SK-MEL-5 (cell line): ENCODE measurements at regions not wholly inside any gene's neighbourhood (a gene's known extent, or its start where the extent isn't known, plus 50 kb on each side); places are given as distances from the start of the nearest gene placed in this dataset.

Experiments
- DNase-seq: peaks from one replicate; pipeline ENCODE4 v3.0.0-alpha.2; 2016; ENCODE audit warnings: low read depth, low spot score
- in situ Hi-C: cut with HindIII; loops from 2 replicates; pipeline ENCODE4 v1.10.0; 2016; ENCODE audit warnings: low sequenced_read_pairs, high pct_unique_total_duplicates, low pct_unique_long_range_greater_than_20kb

DNA sequence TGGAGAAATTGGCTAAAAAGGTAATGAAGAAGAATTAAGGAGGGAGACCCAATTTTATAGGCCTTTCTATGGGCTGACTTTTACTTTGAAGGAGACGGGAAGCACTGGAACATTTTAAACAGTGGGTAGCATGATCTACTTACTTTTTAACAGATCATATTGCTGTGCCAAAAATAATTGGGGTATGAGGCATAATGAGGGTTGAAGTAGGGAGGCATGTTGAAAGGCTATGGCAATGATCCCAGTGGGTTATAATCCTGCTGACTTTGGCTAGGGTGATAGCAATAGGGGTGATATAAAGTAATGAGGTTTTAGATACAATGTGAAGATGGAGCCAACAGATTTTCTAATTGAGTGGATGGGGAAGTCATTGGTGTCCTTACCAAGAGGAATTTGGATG lies 73.2 kb downstream of the GPR37 start:
- in situ Hi-C loops = no loop called here
- DNase-seq = no peak

- no peak for DNase-seq
- in situ Hi-C loops = no loop called here
Measured at GRCh38 chr7:124690840-124691239, 74.8 kb downstream of the GPR37 start.

- no peak for DNase-seq
- in situ Hi-C loops = no loop called here
Measured at GRCh38 chr7:124689931-124690330, 75.7 kb downstream of the GPR37 start.

- DNase-seq = no peak
- in situ Hi-C loops = no loop called here
Measured at GRCh38 chr7:124689523-124689922, 76.1 kb downstream of the GPR37 start.

GRCh38 chr7:124688991-124689390 lies 76.6 kb downstream of the GPR37 start:
- no peak for DNase-seq
- in situ Hi-C loops = no loop called here

GRCh38 chr7:124686543-124687171 lies 78.9 kb downstream of the GPR37 start:
- DNase-seq = no peak
- in situ Hi-C loops = no loop called here

DNA sequence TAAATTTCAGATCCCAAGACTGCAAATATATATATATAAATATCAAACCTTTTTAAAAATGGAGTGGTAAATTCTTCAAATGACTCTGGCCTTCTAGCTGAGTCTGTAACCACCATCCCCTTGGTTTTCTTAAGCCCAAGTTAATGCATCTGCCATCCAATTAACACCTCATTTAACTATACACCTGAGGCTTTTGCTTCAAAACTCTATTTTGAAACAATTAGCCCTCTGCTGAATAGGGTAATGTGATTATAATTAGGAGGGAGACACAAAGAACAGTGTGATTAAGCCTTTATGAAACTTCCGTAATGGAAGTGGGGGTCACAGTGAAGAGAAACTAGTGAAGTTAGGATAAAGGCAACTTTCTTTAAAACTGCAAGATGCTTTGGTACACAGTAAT lies 83.6 kb downstream of the GPR37 start:
- no peak for DNase-seq
- in situ Hi-C loops = no loop called here

DNA sequence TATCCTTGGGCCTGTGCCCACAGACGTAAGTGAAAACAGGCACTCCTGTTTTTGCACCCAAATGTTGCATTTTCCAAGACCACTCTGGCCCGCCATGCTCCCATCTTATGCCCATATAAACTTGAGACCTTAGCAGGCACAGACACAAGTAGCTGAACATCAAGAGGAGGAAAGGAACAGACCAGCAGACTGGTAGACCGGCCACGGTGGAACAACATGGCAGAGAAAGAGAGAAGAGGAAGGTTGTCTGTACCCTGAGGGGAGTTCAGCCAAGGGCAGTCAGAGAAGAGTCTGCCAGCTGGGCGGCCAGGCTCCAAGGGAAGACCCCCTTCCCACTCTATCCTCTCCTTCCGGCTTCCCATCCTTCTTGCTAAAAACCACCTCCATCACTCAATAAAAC lies 85.3 kb downstream of the GPR37 start:
- no peak for DNase-seq
- in situ Hi-C loops = no loop called here

DNA sequence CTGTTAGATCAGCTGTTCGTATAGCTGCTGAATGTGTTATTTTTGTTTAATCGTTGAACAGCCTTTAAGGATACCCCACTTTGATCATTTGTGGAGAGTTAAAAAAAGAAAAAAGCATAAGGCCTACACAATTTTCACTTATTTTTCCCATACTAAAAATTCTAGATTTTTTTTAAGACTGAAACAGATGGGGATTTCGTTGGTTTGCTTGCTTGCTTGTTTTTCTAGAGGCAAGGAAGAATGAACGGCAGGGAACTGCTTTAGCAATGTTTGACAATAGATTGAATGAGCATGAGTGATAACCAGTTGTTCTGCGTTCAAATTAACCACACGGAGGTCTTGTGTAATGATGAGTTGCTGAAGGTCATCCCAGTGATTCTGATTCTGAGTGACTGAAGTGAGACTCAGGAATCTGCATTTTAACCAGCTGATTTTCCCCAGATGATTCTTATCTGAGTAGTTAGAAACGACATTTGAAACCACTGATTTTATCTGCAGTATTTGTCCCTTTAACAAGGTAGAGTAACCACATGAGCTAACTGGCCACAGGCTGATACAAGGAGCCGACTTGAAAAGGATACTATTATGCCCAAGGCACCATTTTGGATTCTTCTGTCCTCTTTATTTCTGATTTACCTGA lies 85.9 kb downstream of the GPR37 start:
- DNase-seq = no peak

DNA sequence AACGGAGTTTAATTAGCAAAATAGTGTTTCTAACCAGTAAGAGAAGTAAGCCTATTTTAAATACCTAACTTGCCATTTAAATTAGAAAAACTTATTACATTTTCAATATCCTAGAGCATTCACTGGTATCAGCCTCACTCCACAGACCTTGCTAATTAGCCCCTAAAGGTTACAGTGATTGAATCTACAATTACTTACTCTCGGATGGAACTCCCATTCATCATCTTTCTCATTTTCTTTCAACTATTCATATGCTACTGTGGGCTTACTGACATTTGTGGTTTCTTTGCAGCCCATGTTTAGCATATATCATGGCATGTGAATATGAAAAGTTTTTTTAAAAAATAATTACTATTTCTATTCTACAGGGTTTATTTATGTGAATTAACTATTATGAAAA lies 86.4 kb downstream of the GPR37 start:
- no peak for DNase-seq
- in situ Hi-C loops = no loop called here

More for the DNA sequence above, 85.9 kb downstream of the GPR37 start:
- in situ Hi-C loops = no loop called here

DNA sequence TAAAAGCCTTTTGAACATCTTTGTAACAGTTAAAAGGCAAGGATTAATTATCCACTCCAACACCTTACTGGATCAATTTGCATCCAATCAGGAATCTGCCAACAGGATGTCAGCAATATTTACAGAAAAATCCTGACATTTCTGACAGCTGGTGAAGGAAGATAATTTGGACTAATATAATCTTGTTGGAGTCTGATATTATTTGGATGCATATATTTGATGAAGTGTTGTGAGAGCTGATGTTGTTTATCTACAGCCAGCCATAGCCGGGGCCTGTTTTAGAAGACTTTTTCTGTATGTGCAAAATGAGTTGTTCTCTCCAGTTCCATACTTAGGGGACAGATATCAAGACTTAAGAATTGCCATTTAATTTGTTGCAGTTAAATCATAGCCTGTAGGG lies 91.1 kb downstream of the GPR37 start:
- DNase-seq = no peak
- in situ Hi-C loops = no loop called here

DNA sequence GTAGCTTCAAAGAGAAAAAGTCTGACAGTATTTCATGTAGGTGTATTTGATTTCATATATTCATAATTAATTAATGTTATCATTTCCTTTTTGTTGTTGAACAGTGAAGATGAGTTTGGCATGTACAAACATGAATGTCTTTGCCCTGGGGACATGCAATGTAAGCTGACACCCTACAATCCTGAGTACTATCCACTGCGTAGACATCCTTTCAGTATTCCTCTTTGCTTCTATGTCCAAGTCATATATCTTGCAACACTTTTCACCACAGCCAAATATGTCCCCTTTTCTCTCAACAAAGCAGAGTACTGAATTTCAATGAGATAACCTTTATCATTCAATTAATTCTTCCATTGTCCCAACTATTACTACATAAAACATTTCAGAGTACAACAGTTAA lies 93.6 kb downstream of the GPR37 start:
- DNase-seq = peak; percentile 12
- in situ Hi-C loops = no loop called here

- in situ Hi-C loops = no loop called here
- DNase-seq = no peak
Measured at GRCh38 chr7:124667312-124668153, 98.1 kb downstream of the GPR37 start.

GRCh38 chr7:124662937-124663336 lies 102.7 kb downstream of the GPR37 start:
- in situ Hi-C loops = no loop called here

DNA sequence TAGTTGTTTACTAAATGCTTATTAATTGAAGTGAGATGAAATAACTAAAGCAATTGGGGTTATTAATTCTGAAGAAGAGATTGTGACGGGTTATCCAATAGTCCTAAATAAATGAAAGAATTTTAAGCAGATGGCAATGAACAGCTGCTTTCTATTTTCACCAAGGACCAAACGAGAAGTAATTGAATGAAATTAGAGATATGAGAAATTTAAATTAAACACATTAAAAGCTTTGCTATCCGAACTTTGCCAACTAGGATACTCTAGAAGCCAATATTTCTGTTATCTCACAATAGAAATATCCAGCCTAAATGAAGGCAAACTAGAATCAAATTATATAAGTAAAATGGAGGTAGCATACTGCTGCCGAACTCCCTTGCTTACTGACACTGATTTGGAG lies 103.2 kb downstream of the GPR37 start:
- in situ Hi-C loops = no loop called here
- no peak for DNase-seq

More at GRCh38 chr7:124662937-124663336, 102.7 kb downstream of the GPR37 start:
- DNase-seq = no peak

DNA sequence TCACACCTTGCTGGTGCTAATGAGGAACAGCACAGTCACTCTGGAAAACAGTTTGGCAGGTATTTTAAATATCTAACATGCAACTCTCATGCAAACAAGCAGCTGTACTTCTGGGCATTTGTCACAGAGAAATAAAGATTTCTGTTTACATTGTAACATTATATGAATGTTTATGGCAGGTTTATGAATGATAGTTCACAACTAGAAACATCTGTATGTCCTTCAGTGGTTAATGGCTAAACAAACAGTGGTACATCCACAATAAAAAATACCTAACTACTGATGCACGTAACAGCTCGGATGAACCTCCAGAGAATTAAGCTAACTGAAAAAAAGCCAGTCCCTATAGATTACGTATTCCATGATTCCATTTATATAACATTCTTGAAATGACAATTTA lies 109.6 kb downstream of the GPR37 start:
- in situ Hi-C loops = no loop called here

DNA sequence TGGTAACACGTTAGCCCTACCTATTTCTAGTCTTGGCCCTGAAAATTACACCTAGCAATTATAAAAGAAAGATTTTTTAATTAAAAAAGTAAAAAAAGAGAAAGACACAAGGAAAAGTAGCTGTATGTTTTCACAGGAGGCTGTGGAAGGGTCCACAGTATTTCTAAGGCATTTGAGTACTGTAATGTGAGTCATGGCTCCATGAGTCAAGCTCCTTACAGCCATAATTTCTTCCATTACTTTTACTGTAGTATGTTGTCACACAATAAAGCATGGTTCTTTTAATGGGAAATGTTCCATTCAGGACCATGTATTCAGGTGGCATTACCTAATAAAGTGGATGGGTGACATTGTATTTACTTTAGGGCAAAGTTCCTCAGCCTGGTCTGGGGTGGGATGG lies 113.4 kb downstream of the GPR37 start:
- no peak for DNase-seq
- in situ Hi-C loops = no loop called here

More for the DNA sequence above, 109.6 kb downstream of the GPR37 start:
- no peak for DNase-seq

- DNase-seq = no peak
- in situ Hi-C loops = no loop called here
Measured at GRCh38 chr7:124651136-124651535, 114.5 kb downstream of the GPR37 start.
